OCI-M1 (cell line): ENCODE measurements at regions not wholly inside any gene's neighbourhood (a gene's known extent, or its start where the extent isn't known, plus 50 kb on each side); places are given as distances from the start of the nearest gene placed in this dataset.

ENCODE experiments used
- DNase-seq: peaks from one replicate; lab custom pipeline; 2025; lab: John Stamatoyannopoulos, UW

DNA sequence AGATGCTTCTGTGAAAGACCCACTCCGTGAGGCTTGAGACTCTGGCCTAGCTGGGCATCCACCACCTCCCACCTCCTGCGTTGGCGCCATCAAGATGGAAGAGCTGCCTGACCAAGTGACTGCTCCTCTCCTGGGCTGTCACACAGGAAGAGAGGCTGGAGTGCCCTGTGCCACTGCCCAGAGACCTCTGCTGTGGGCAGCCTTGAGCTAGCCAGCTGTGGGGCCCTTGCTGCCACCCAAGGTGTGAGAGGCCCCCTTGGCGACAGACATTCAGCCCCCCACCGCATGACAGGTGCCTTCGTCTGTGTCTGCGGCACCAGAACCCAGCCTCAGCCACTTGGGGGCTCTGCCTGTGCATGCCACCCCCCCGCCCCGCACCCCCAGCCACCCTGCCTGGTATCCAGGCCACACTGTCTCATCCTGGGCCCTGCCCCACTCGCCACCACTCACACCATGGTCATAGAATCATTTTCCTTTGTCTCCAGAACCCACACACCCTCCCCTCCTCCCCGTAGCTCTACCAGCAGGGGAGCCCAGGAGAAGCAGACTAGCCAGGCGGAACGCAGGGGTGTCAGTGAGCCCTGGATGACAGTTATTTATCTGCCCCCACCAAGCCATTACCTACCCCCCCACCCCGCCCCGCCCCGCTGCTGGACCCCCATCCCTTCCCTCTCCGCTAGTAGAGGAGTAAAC, 120.9 kb upstream of the LHX1 start:
- no peak for DNase-seq

GRCh38 chr17:36816907-36817288, 120.4 kb upstream of the LHX1 start:
- no peak for DNase-seq

- no peak for DNase-seq
Measured at GRCh38 chr17:36817483-36818048, 119.7 kb upstream of the LHX1 start.

GRCh38 chr17:36818134-36818825, 119.0 kb upstream of the LHX1 start:
- DNase-seq: no peak

DNA sequence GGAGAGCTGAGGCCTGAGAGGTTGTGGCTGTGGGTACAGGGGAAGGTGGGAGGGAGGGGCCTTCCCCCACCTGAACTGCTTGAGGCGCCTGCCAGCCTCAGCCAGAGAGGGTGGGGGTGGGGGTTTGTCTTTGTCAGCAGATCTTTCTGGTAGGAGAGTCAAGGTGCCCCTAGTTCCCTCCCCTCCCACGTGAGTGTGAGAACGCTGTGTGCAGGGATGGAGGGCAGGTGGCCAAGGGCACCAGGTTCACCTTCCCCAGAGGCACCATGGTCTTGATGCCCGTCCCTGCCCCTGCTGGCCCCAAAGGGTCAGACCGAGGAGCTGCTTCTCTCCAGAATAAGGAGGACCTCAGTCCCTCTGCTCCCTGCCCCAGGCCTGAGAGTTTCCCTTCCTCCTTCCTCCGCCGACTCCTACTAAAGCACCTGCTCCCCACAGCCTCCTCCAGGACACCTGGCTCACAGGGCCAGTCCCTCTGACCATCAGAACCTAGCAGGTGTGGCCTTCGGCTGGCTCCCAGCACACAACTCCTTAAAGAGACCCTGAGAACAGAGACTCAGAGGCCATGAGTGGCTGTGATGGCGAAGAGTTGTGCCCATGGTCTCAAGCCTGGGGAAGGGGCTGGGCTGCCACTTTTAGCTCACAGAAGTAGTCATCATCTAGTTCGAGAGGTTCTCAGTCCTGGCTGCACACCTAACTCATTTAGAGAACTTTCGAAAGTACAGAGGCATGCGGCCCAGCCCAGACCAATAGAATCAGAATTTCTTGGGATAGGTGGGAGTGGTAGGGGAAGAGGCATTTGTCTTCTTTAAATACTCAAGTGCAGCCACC, 113.2 kb upstream of the LHX1 start:
- DNase-seq: no peak

GRCh38 chr17:36824678-36825101, 112.6 kb upstream of the LHX1 start:
- no peak for DNase-seq

DNA sequence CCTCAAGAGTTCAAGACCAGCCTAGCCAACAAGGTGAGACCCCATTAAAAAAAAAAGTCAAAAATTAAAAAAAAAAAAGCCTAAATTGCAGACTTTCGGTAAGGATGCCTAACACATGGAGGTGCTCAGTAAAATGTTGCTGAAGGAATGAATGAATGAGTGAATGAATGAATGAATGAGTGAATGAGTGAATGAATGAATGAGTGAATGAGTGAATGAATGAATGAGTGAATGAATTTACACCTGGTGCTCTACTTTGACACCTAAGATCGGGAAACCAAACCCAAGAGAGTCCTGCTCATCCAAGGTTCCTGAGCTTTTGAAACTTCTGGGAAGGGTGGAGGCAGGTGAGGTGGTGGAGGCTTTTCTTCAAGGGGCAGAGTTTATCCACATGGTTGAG, 112.2 kb upstream of the LHX1 start:
- no peak for DNase-seq

- DNase-seq: no peak
Measured at GRCh38 chr17:36825521-36825920, 111.8 kb upstream of the LHX1 start.

- DNase-seq: no peak
Measured at GRCh38 chr17:36825951-36826350, 111.3 kb upstream of the LHX1 start.

GRCh38 chr17:36827081-36827480, 110.2 kb upstream of the LHX1 start:
- DNase-seq: no peak

DNA sequence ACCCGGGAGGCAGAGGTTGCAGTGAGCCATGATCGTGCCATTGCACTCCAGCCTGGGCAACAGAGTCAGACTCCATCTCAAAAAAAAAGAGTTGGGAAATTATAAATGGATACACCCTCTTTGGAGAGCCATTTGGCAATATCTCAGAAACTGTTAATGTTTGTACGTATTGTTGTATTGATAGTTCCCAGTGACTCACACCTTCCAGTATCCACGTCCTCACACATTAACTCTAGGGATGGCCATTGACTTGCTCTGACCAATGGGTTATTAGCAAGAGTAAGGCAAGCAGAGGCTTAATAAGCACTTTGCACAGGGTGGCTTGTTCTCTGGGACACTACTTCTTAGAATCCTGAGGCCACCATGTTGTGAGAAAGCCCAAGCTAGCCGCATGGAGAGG, 107.6 kb upstream of the LHX1 start:
- no peak for DNase-seq

DNA sequence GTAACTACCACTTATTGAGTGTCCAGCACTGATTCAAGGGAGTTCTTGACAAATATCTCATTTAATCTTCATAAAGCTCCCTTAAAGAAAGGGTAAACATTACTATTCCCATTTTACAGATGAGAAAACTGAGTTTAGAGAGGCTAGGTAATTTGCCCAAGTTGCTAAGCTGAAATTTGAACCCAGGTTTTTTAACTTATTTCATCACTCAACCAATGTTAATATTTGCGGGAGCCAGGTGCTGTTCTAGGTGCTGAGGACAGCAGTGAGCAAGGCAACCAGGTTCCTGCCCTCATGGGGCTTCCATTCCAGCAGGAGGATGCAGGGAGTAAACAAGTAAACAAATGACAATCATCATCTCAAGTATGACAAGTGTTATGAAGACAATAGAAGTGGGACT, 104.0 kb upstream of the LHX1 start:
- no peak for DNase-seq

DNA sequence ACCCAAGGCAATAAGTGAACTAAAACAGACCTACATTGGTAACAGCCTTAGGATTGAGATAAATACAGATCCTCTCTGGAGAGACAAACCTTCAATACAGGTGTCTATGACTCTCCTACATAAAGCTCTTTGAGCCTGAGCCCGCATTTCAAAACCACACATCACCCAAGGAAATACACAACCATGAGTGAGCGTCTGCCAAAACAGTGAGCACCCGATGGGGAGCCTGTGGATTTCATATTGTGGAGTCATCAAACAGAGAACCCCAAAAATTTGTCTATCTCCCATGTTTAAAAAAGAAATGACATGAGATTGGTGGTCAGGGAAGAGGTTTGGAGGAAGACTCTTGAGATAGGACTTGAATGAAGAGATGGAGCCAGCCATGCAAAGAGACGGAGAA, 102.2 kb upstream of the LHX1 start:
- DNase-seq: no peak

GRCh38 chr17:36837195-36837938, 99.9 kb upstream of the LHX1 start:
- no peak for DNase-seq

GRCh38 chr17:36837939-36838272, 99.4 kb upstream of the LHX1 start:
- no peak for DNase-seq

- DNase-seq: no peak
Measured at GRCh38 chr17:36839256-36839655, 98.0 kb upstream of the LHX1 start.

DNA sequence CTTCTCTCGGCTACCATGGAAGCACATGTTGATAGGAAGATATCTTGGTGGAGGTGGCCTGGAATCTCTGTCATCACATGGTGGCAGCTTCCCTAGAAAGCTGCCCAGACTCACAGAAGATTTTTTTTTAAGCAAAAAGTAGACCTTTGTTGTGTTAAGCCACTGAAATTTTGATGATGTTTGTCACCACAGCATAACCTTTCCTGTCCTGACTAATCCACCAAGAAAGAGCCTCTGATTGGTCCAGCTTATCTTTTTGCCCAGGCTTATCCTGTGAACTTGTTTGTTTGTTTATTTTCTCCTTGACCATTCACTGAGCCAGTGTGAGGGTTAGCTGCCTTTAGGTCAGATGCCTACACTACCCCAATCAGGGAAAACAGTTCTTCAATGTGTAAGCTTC, 96.5 kb upstream of the LHX1 start:
- no peak for DNase-seq

GRCh38 chr17:36842231-36842819, 95.0 kb upstream of the LHX1 start:
- no peak for DNase-seq

GRCh38 chr17:36842963-36843558, 94.2 kb upstream of the LHX1 start:
- no peak for DNase-seq

DNA sequence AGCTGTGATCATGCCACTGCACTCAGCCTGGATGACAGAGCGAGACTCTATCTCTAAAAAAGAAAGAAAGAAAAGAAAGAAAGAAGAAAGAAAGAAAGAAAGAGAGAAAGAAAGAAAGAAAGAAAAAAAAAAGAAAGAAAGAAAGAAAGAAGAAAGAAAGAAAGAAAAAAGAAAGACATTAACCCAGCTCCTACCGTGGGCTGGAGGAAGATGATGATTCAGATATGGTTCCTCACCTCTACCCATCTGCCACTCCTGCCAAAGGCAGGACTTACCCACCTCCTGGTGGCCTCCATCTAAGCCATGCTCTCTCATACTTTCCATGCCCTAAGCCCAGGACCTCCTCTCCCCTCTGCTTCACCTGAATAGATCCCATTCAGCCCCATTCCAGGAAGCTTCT, 93.3 kb upstream of the LHX1 start:
- no peak for DNase-seq

DNA sequence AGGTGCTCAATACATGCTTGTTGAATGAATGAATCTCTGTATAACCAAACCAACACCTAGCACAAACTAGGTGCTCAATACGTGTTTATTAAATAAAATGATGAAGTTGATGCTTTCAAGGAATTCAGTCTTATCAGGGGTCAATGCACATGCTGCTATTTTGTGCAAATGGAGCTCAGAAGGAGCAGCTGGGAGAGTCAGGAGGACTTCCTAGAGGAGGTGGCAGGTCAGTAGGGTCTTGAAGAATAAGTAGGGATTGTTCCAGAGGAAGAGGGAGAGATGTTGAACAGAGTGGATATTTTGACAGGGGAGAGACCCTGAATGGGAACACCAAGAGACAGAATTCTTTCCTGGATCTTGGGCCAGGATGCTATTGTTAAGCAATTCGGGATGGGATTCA, 92.7 kb upstream of the LHX1 start:
- DNase-seq: no peak
